ENCODE measurements at regions not wholly inside any gene's neighbourhood (a gene's known extent, or its start where the extent isn't known, plus 50 kb on each side); places are given as distances from the start of the nearest gene placed in this dataset.

DNA sequence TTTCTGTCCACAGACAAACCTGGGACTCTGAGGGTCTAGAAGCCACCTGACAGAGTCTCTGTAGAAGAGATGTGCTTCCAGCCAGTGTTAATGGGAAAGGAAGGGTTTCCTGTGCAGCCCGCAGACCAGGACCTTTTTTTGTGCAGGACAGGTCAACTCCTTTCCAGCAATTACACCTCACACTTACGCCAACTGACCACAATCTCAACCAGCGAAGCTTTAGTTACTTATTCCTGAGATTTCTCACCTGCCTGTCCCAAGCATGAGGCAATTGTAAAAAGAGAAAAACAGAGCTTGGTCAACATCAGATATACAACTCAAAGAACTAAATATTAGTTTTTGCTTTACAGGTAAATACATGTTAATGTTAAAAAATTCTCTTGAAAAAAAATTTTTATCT lies 393.8 kb upstream of the ID4 start:
- no peak for TF ChIP-seq YY1 (IDR thresholded peaks at IDR 0.05; ENCODE audit: low read depth)
- TF ChIP-seq CREB1 (IDR thresholded peaks at IDR 0.05; ENCODE audit: low read depth): no peak
- TF ChIP-seq TCF12 (IDR thresholded peaks at IDR 0.05; ENCODE audit: low read depth): no peak
- TF ChIP-seq RAD21 (IDR thresholded peaks at IDR 0.05; ENCODE audit: low read depth): no peak
- no peak for TF ChIP-seq EGR1 (IDR thresholded peaks at IDR 0.05)
- TF ChIP-seq CEBPB (IDR thresholded peaks at IDR 0.05): no peak
- TF ChIP-seq TAF1 (IDR thresholded peaks at IDR 0.05; ENCODE audit: low read depth): no peak
- no peak for TF ChIP-seq FOXM1 (IDR thresholded peaks at IDR 0.05; ENCODE audit: borderline replicate concordance, low read depth)
- no peak for TF ChIP-seq TEAD4 (IDR thresholded peaks at IDR 0.05)
- TF ChIP-seq MAX (IDR thresholded peaks at IDR 0.05): no peak
- no peak for TF ChIP-seq ZBTB7A (IDR thresholded peaks at IDR 0.05; ENCODE audit: low read depth)
- no peak for TF ChIP-seq NFIC (IDR thresholded peaks at IDR 0.05)
- TF ChIP-seq REST (IDR thresholded peaks at IDR 0.05; ENCODE audit: low read depth): no peak
- TF ChIP-seq, protein P1, sequence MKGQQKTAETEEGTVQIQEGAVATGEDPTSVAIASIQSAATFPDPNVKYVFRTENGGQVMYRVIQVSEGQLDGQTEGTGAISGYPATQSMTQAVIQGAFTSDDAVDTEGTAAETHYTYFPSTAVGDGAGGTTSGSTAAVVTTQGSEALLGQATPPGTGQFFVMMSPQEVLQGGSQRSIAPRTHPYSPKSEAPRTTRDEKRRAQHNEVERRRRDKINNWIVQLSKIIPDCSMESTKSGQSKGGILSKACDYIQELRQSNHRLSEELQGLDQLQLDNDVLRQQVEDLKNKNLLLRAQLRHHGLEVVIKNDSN (IDR thresholded peaks at IDR 0.05): no peak
- no peak for TF ChIP-seq EP300 (IDR thresholded peaks at IDR 0.05; ENCODE audit: borderline replicate concordance)

GRCh38 chr6:19444041-19444440 lies 393.1 kb upstream of the ID4 start:
- TF ChIP-seq TEAD4 (IDR thresholded peaks at IDR 0.05) (no peak), YY1 (IDR thresholded peaks at IDR 0.05; ENCODE audit: low read depth) (no peak), REST (IDR thresholded peaks at IDR 0.05; ENCODE audit: low read depth) (no peak), MAX (IDR thresholded peaks at IDR 0.05) (no peak), EGR1 (IDR thresholded peaks at IDR 0.05) (no peak), CEBPB (IDR thresholded peaks at IDR 0.05) (no peak), TAF1 (IDR thresholded peaks at IDR 0.05; ENCODE audit: low read depth) (no peak), FOXM1 (IDR thresholded peaks at IDR 0.05; ENCODE audit: borderline replicate concordance, low read depth) (no peak), CREB1 (IDR thresholded peaks at IDR 0.05; ENCODE audit: low read depth) (no peak), TCF12 (IDR thresholded peaks at IDR 0.05; ENCODE audit: low read depth) (no peak), EP300 (IDR thresholded peaks at IDR 0.05; ENCODE audit: borderline replicate concordance) (no peak), RAD21 (IDR thresholded peaks at IDR 0.05; ENCODE audit: low read depth) (no peak), NFIC (IDR thresholded peaks at IDR 0.05) (no peak)

GRCh38 chr6:19444481-19444880 lies 392.7 kb upstream of the ID4 start:
- no peak for TF ChIP-seq REST (IDR thresholded peaks at IDR 0.05; ENCODE audit: low read depth)
- no peak for TF ChIP-seq CREB1 (IDR thresholded peaks at IDR 0.05; ENCODE audit: low read depth)
- TF ChIP-seq TAF1 (IDR thresholded peaks at IDR 0.05; ENCODE audit: low read depth): no peak
- TF ChIP-seq EGR1 (IDR thresholded peaks at IDR 0.05): no peak
- no peak for TF ChIP-seq TEAD4 (IDR thresholded peaks at IDR 0.05)
- TF ChIP-seq FOXM1 (IDR thresholded peaks at IDR 0.05; ENCODE audit: borderline replicate concordance, low read depth): no peak
- no peak for TF ChIP-seq TCF12 (IDR thresholded peaks at IDR 0.05; ENCODE audit: low read depth)
- TF ChIP-seq RAD21 (IDR thresholded peaks at IDR 0.05; ENCODE audit: low read depth): no peak
- TF ChIP-seq ZBTB7A (IDR thresholded peaks at IDR 0.05; ENCODE audit: low read depth): no peak
- TF ChIP-seq, protein P1 (IDR thresholded peaks at IDR 0.05): no peak
- no peak for TF ChIP-seq CEBPB (IDR thresholded peaks at IDR 0.05)
- TF ChIP-seq EP300 (IDR thresholded peaks at IDR 0.05; ENCODE audit: borderline replicate concordance): no peak
- no peak for TF ChIP-seq MAX (IDR thresholded peaks at IDR 0.05)
- no peak for TF ChIP-seq YY1 (IDR thresholded peaks at IDR 0.05; ENCODE audit: low read depth)
- no peak for TF ChIP-seq NFIC (IDR thresholded peaks at IDR 0.05)

GRCh38 chr6:19446570-19446969 lies 390.6 kb upstream of the ID4 start:
- TF ChIP-seq FOXM1 (IDR thresholded peaks at IDR 0.05; ENCODE audit: borderline replicate concordance, low read depth) (no peak), REST (IDR thresholded peaks at IDR 0.05; ENCODE audit: low read depth) (no peak), TEAD4 (IDR thresholded peaks at IDR 0.05) (no peak), CREB1 (IDR thresholded peaks at IDR 0.05; ENCODE audit: low read depth) (no peak), TCF12 (IDR thresholded peaks at IDR 0.05; ENCODE audit: low read depth) (no peak), TAF1 (IDR thresholded peaks at IDR 0.05; ENCODE audit: low read depth) (no peak)
- TF ChIP-seq, protein P1 (IDR thresholded peaks at IDR 0.05): no peak
